ENCODE measurements at regions not wholly inside any gene's neighbourhood (a gene's known extent, or its start where the extent isn't known, plus 50 kb on each side); places are given as distances from the start of the nearest gene placed in this dataset.
"Not testable (repeated sequence)": the region's sequence is repeated elsewhere in the genome, so short reads cannot be mapped to it uniquely, and the experiment has no call there.

- DNase-seq (ENCODE audit: low read depth, low spot score), result no peak
These were observed 732.5 kb upstream of the CHAC2 start for GRCh38 chr2:53035153-53035552.

DNA sequence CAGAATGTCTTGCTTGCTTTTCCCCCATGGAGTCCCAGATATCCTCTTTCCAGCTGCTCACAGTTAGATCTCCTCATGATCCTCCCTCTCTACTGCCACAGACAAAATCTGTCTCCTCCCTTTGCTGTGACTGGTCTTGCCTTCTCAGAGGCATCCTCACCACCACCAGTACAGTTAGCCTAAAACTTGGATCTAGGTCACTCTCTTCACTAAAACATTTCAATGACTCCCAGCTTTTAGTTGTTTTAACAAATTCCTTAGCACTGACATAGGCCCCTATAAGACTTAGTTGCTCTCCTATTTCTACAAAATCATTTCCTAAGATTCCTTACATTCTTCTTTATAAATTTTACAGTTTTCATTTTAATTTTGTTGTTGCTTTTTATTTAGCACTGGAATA, 734.2 kb upstream of the CHAC2 start:
- DNase-seq (ENCODE audit: low read depth, low spot score), result peak; percentile 35

GRCh38 chr2:53028746-53029423, 738.7 kb upstream of the CHAC2 start:
- DNase-seq (ENCODE audit: low read depth, low spot score), result no peak

GRCh38 chr2:53028225-53028624, 739.4 kb upstream of the CHAC2 start:
- peak; percentile 67 for DNase-seq (ENCODE audit: low read depth, low spot score)

GRCh38 chr2:53022248-53022647, 745.4 kb upstream of the CHAC2 start:
- not testable (repeated sequence) for DNase-seq (ENCODE audit: low read depth, low spot score)

DNA sequence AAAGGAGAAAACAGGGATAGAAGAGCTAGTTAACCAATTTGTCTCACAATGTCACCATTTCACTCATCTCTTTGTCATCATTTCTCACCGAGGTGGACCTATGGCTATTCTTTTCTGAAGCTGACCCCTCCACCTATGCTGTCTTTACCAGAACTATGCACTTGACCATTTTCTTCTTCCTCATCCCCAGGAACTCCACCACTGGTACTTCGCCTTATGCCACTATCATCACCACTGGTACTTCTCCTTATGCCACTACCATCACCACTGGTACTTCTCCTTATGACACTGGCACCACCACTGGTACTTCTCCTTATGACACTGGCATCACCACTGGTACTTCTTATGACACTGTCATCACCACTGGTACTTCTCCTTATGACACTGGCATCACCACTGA, 745.8 kb upstream of the CHAC2 start:
- DNase-seq (ENCODE audit: low read depth, low spot score), result no peak

GRCh38 chr2:53021292-53021691, 746.3 kb upstream of the CHAC2 start:
- DNase-seq (ENCODE audit: low read depth, low spot score), result peak; percentile 42

DNA sequence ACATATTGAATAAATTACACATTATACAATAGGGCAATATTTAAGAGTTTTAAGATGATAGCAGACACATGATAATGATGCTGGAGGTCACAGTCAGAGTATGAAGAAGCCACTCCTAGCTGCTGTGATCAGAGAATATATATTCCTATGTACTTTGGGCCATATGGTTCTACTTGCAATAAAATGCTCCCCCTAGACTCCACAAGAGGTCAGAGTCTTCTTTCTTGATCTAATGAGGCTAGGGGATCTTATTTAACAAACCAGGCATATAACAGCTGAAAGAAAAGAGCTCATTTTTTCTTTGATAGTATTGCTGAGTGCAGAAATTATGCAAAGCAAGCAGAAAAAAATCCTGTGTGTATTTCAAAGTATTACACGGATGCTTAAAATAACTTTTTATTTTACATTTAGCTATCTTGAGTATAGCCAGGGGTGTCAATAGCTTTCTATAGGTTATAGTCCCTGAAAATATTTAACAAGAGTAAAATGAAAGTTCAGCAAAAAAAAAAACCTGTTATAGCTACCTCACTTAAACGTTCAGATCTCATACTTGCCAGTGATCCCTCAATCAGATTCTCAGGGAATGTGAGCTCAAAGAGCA, 748.7 kb upstream of the CHAC2 start:
- peak; percentile 28 for DNase-seq (ENCODE audit: low read depth, low spot score)

DNA sequence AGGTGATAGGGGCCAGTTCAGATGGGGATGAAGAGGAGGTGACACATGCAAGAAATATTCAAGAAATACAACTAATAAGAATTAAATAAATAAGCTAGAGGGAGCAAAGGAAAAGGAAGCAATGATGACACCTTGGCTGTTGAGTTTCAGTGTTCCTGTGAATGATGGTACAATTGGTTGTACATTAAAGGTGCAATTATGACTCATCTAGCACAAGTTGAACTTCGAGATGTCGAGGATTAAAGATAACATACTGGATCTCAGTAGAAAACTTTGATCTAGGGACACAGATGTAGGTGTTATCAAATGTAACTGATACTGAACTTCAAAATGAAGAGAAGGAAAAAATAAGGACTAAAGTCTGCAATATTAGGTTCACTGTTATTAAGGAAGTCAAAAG, 760.6 kb upstream of the CHAC2 start:
- no peak for DNase-seq (ENCODE audit: low read depth, low spot score)

DNA sequence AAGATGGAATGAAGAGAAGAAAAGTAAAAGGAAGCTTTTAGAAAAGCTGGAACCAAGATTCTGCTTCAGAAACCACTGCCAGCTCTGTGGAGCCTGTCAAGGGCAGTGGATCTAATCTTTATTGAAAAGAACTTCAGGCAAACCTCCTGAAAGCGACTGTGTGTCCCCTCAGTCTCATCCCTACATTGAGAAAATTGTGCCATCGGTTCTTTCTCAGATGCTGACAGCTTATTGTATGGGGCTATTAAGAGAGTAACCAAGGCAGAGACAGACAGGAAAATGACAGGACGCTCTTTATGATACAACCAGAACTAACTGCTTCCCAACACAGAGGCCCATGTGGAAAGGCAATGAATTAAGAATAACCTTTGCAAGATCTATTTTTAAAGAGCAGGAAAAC, 763.2 kb upstream of the CHAC2 start:
- DNase-seq (ENCODE audit: low read depth, low spot score), result no peak

GRCh38 chr2:52995424-52995823, 772.2 kb upstream of the CHAC2 start:
- DNase-seq (ENCODE audit: low read depth, low spot score), result peak; percentile 7

DNA sequence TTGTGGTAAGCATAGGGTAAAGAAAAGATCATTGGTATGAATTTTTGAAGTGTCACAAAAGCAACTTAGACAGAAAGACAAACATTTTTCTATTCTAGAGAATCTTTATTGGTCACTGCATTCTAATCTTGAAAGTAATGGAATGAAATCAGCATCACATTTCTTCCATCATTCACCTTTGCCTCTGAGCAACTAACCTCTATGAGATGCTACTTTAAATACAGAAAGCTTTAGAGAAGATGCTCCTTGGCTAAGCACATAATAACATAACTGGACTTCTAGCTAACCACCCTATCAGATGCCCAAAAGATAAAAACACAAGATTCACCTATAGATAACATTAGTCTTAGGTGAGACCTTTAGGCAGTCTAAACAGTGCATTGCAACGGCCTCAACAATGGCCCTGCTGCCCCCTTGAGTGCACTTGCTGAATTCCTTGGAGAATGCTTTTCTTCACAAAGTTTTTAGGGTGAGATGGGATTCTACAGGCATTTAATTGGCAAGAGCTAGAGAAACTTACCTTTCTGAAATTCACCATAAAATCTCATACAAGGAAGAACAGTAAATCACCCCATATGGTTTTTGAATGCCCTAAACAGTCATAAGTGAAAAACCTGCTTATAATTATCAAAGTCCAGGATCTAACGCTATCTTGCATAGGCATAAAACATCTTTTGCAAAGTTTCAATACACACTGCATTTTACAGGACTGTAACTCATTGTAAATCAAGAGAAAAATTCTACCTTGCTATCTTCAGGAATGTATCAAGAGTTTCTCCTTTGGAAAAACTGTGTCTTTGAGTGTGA, 791.3 kb upstream of the CHAC2 start:
- peak; percentile 45 for DNase-seq (ENCODE audit: low read depth, low spot score)

- DNase-seq (ENCODE audit: low read depth, low spot score), result no peak
These were observed 793.5 kb upstream of the CHAC2 start for GRCh38 chr2:52974127-52974526.

GRCh38 chr2:52970642-52971041, 797.0 kb upstream of the CHAC2 start:
- DNase-seq (ENCODE audit: low read depth, low spot score), result no peak

DNA sequence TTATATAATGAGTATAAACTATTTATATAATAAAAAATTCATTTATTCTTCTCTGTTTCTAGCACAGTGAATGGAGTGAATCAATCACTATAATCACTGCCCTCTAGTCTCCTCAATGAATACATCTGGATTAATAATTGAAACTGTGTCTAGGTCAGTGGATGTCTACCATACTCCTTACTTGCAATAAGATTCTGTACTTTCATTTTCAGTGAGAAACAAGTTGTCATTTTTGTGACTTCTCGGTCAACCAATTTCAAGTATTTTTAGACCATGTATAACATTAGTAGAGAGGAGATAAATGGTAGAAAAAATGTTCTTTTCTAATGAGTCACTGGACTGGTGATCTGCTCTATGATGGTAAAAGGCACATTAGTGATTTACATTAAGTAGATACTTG, 799.6 kb upstream of the CHAC2 start:
- no peak for DNase-seq (ENCODE audit: low read depth, low spot score)

DNA sequence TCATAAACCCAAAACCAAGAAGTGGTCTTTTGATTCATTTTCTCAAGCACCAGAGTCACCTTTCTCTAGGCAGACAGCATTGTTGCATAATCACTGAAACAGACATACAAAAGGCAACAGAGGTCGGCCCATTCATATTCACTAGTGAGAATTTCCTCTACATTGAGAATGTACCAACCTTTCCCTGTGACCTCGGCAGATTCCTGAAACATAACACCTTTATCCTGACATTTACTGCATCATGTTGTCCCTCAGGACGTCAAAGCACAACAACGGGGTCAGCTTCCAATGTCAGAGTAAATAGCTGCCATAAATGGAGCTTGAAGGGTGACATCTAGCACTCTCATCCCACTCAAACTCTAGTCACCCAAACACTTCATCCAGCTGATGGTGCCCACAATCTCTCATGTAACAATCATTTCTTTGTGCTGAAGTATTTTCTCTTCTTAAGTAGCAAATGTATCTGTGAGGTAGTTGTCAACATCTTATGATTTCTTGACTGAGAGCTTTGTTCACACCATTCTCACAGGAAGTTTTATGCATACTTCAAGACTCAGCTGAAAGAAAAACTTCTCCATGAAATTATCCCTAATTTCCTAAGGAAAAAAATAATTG, 802.6 kb upstream of the CHAC2 start:
- no peak for DNase-seq (ENCODE audit: low read depth, low spot score)

- no peak for DNase-seq (ENCODE audit: low read depth, low spot score)
These were observed 806.2 kb upstream of the CHAC2 start for GRCh38 chr2:52961403-52961802.

- DNase-seq (ENCODE audit: low read depth, low spot score), result no peak
These were observed 806.7 kb upstream of the CHAC2 start for GRCh38 chr2:52960881-52961280.

- DNase-seq (ENCODE audit: low read depth, low spot score), result no peak
These were observed 807.8 kb upstream of the CHAC2 start for GRCh38 chr2:52959801-52960200.

GRCh38 chr2:52956766-52957165, 810.8 kb upstream of the CHAC2 start:
- no peak for DNase-seq (ENCODE audit: low read depth, low spot score)

DNA sequence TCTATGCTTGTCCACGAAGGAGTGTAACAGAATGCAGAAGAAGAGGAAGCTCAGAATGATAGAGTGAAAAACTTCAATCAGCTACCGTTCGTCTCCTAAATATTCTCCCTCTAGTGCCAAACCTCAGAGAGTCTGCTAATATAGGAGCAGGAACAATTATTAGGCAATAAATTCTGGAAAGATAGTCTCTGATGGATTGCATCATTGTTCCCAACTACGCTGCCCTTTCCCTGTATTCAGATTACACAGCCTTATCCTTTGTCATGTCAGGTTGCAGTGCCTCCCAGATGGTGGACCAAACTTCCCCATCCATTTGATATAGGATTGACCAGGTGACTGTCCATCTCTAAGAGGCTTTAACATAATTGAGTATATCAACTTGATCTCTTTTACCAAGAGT, 811.5 kb upstream of the CHAC2 start:
- DNase-seq (ENCODE audit: low read depth, low spot score), result no peak

DNA sequence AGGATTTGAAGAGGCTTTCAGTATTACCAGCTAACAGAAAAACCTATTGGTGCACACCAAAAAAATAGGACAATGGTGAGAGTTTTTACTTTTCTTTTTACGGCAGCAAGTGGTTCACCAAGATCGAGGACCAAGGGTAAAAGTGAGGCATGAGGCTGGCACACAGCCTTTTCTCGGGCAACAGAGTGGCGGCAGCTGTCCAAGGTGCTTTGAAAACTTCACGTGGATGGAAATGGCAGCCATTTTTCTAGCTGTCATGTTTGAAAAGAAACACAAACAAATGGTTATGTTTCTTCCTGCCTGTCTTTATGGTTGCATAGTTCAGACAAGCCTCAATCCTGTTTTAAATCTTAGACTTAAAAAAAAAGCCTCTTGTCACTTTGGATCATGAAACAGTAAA, 812.5 kb upstream of the CHAC2 start:
- DNase-seq (ENCODE audit: low read depth, low spot score), result peak; percentile 23
